DMS53 (cell line): ENCODE measurements at regions not wholly inside any gene's neighbourhood (a gene's known extent, or its start where the extent isn't known, plus 50 kb on each side); places are given as distances from the start of the nearest gene placed in this dataset.

ENCODE experiments used
- DNase-seq: peaks from one replicate; lab custom pipeline; 2025; lab: John Stamatoyannopoulos, UW

DNA sequence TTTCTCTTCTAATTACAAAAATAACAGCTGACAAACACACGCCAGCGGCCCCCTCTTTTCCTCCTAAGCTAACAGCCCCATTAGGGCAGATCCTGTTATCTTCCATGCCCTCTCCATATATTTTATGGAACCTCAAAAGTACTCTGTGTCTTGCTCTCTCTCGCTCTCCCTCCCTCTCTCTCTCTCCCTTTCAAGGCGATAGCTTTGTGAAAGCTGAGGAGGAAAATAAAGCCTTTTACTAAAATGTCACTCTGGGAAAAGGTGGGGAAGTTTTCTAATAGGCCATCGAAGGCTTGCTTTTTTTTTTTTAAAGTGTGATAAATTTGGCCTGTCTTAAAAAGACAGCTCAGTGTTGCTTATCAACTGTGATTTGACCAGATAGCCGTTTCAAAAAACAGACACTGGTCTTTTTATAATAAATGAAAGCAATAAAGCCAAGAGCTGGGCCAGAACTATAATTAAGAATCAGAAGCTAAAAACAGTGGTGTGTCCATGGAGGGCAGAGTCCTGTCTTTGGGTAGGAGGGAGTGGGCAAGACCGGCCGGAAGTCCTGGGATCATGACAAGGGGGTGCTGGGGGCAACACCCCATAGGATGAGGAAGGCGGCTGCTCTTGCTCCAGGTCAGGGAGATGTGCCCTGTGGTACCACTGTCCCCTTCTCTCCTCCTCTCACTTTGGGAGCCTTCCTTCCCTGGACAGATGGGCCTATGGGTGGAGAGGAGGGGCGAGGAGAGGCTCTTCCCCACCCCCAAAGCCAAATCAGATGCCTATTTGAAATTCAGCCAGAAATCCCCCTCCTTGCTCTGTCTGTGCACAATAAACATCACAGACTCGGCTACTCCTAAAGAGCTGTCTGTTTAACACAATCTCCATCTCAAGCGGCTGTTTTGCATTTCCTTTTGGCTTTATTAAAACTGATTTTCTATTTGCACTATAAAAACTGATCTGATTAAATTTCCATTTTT is 267.2 kb downstream of the BUD13 start:
- DNase-seq = no peak

- no peak for DNase-seq
Observed at GRCh38 chr11:116504541-116505297, 268.1 kb downstream of the BUD13 start.

DNA sequence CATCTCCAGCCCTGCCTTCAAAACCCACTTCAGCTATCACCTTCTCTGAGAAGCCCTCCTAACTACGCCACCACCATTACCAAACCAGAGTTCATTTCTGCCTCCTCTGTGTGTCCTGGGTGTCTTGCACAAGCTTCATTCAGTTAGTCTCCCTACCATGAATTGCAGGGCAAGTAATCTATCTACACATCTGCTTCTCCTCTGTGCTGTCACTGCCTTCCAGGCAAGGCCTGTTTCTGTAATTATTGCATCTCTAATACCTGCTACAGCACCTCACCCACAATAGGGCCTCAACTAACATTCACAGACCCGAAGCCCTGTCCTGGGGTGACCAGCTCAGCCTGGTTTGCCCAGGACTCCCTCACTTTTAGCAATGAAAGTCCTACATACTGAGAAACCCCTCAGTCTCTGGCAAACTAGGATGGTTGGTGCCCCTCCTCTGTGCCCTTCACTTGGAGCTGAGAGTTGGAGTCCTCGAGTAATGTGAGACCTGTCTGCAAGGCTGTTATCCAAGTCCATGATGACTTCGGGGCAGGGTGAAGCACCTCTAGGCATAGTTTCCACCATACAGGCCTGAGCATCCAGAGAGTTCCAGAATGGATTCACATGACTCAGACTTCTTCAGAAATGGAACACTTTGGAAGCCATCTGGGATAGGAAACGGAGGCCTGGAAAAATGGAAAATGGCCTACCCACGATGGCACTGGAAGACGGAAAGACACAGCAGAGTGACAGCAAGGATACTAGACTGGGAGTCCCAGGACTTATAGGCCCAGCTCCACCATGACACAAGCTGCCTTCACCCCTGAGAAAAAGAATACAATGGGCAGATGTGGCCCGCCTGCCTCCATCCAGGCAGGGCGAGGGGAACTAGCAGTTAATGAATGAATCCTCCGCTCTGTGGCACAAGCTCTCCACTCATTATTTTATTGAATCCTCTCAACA is 269.3 kb downstream of the BUD13 start:
- DNase-seq = no peak

DNA sequence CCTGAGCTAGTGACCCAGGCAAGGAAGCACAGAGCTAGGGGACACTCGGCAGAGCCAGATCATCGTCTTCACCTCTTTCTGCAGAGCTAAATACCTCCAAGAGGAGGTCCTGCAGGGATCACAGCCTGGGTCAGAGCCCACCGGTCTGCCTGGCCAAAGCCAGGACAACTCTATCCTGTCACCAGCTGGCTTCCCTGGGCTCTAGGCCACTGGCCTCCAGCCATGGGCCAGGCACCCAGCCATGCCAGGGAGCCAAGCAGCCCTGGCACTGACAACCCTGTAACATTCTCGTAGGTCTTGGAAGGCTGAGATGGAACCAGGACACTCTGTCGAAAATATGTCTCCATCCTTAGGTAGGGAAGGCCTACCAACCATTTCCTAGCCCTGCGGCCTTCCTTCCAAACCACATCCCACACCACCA is 270.1 kb downstream of the BUD13 start:
- DNase-seq = no peak

DNA sequence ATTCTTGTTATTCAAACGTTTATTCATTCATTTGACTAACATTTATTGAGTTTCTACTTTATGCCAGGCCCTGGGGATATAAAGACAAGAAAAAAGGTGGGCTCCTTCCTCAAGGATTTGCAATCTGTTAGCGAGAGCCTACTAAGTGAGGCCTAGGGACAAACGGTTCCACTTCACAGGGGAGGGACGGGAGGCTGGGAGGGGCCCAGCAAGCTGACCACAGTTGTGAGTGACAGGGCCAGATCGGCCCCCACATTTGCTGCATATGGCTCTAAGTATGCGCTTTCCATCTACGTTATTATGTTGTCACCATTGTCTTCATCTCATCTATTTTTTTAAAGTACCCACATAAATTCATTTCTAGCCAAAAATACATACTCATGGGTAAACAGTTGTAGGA is 271.1 kb downstream of the BUD13 start:
- DNase-seq = no peak

- no peak for DNase-seq
Observed at GRCh38 chr11:116500947-116501602, 271.7 kb downstream of the BUD13 start.

GRCh38 chr11:116500026-116500946 is 272.5 kb downstream of the BUD13 start:
- no peak for DNase-seq

GRCh38 chr11:116499396-116500003 is 273.3 kb downstream of the BUD13 start:
- DNase-seq = peak; percentile 96

GRCh38 chr11:116498161-116498560 is 274.6 kb downstream of the BUD13 start:
- no peak for DNase-seq

- DNase-seq = no peak
Observed at GRCh38 chr11:116492600-116492999, 280.2 kb downstream of the BUD13 start.

DNA sequence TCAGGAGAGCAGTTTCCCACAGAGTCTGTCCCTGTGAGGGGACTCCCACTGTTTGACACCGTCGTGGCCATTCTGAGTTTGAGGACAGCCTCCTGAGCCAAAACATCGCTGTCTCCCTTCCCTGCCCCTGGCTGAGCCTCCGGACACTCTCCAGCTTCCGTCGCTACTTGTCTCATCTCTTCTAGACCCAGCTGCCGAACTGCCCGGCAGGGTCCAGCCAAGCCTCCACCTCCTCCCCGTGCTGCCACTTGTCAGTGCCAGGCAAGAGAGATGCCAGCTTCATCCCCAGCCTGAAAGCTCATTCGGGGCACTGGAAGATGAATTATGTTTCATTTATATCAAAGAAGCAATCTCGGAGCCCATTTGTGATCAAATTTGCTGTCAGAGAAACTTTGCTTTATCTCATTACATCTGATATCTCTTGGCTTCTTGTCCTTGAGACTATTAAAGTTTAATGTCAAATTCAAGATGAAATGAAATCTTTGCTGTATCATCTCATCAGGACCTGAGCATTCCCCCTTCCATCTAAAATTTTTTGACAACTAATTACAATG is 283.9 kb downstream of the BUD13 start:
- no peak for DNase-seq

GRCh38 chr11:116485425-116485824 is 287.4 kb downstream of the BUD13 start:
- no peak for DNase-seq

DNA sequence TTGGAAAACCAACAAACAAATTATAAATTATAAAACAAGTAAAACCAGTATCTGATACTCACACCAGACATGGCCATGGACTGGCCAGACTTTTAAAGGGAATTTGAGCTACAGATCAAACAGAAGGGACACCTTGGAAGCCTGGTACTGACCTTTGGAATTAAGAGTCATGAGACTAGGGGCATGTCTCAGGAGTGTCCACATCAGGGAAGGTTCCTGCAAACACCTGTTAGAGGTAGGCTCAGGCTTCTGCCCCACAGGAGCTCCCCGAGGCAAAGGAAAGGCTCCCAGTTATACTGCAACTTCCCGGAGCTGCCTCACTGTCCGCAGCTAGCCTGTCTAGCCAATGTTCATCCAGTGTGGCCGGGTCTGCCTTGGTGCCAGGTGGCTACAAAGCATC is 290.1 kb downstream of the BUD13 start:
- no peak for DNase-seq

- DNase-seq = peak; percentile 14
Observed at GRCh38 chr11:116481126-116481675, 291.6 kb downstream of the BUD13 start.

- no peak for DNase-seq
Observed at GRCh38 chr11:116478669-116479668, 293.8 kb downstream of the BUD13 start.

DNA sequence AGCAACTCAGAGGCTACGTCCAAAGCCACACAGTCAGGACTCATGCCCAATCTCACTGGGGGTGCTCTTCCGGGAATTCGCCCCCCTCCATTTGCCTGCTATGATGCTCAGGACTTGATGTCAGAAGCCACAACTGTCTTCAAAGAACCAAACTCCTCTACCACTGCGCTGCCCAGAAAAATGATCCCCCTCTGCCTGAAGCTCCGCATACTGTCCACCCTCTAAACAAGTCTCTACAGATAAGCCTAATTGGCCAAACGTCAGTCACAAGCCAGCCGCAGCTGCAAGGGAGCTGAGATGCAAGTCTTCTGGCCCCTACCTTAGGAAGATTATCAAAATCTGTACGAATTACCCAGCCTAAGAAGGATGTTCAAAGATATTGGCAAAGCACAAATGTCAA is 294.6 kb downstream of the BUD13 start:
- DNase-seq = no peak

DNA sequence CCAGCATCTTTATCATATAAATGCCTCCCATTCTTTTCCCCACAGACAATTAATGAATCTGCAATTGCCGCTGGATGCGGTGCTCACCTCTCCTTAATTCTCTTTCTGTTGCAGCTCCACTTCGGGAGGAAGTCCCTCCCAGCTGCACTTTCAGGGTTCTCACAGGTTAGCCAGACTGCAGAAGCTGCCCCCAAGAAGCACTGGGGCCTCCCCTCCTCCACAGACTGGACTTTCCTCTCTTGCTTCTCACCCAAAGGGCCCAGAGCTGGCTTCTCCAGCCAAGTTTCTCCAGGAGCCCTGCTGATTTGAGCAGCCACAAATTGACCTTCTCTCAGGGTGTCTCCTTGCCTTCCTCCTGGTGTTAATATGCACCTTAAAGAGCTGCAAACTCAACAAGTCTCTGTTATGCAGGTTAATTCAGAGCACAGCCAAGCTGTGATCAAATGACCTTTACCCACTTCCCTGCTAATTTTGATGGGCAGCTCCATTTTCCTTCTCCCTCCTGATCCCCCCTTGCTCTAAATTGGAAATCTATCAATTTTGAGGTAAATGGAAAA is 298.9 kb downstream of the BUD13 start:
- no peak for DNase-seq
